ENCODE measurements at regions not wholly inside any gene's neighbourhood (a gene's known extent, or its start where the extent isn't known, plus 50 kb on each side); places are given as distances from the start of the nearest gene placed in this dataset.

DNA sequence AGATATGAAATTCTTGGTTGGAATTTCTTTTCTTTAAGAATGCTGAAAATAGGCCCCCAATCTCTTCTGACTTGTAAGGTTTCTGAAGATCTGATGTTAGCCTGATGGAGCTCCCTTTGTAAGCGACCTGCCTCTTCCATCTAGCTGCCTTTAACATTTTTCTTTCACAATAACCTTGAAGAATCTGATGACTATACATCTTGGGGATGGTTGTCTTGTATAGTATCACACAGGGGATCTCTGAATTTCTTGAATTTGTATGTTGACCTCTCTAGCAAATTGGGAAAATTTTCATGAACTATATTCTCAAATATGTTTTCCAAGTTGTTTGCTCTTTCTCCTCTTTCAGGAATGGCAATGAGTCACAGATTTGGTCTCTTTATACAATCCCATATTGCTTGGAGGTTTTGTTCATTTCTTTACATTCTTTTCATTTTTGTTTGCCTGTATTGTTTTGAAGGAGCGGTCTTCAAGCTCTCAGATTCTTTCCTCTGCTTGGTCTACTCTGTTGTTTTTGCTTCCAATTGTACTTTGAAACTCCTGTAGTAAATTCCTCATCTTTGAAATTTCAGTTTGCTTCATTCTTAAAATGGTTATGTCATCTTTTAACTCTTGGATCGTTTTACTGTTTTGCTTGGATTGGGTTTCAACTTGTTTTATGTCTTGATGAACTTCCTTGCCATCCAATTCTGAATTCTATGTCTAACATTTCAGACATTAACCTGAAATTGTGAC lies 245.2 kb upstream of the TARS1 start:
- dilution Hi-C loops (cut with MboI; ENCODE audit: extremely low pct_ligation_motif_present, low sequenced_read_pairs) (no loop called here), intact Hi-C loops (cut with micrococcal nuclease) (no loop called here)
- Histone ChIP-seq H3K36me3 (ENCODE audit: control insufficient read depth in 2 of 2, extremely low read depth in 1 of 2, insufficient read depth in 2 of 2, low read length in 2 of 2) (no peaks in the 10 kb centered on the region), H3K4me3 (replicated peaks in 1 of 3; ENCODE audit: insufficient read depth in 1 of 3, low read depth in 1 of 3, low read length in 3 of 3) (no peak overlapping the region), H2AFZ (ENCODE audit: low read depth, low read length) (no peak overlapping the region), H3K79me2 (ENCODE audit: control insufficient read depth, insufficient read depth, low read length) (no peaks in the 10 kb centered on the region), H4K20me1 (replicated peaks; ENCODE audit: control insufficient read depth, extremely low read depth, insufficient read depth, low read length) (no peaks in the 10 kb centered on the region), H3K9me1 (replicated peaks; ENCODE audit: control insufficient read depth, extremely low read depth, insufficient read depth, low read length) (no peaks in the 10 kb centered on the region), H3K27ac (ENCODE audit: insufficient read depth, low read depth, low read length) (no peak overlapping the region), H3K4me1 (ENCODE audit: control insufficient read depth, extremely low read depth, insufficient read depth, low read length) (no peaks in the 10 kb centered on the region), H3K27me3 (ENCODE audit: control insufficient read depth in 2 of 2, insufficient read depth in 2 of 2, low read length in 2 of 2) (no peaks in the 10 kb centered on the region), H3K4me2 (ENCODE audit: insufficient read depth, low read length) (no peak overlapping the region), H3K9me3 (replicated peaks; ENCODE audit: control insufficient read depth, insufficient read depth, low read length) (no peaks in the 10 kb centered on the region), H3K9ac (replicated peaks; ENCODE audit: extremely low read depth, insufficient read depth, low read length) (no peak overlapping the region)
- TF ChIP-seq POLR2AphosphoS5 (IDR thresholded peaks at IDR 0.05; ENCODE audit: insufficient read depth, low read depth, low read length) (no peak), POLR2A (IDR thresholded peaks at IDR 0.05; ENCODE audit: low read depth, low read length) (no peak), GATA2 (IDR thresholded peaks at IDR 0.05; ENCODE audit: insufficient read depth, insufficient read length, low read depth, low read length) (no peak), EZH2 (IDR thresholded peaks at IDR 0.05; ENCODE audit: borderline replicate concordance, low read depth, low read length, severe bottlenecking) (no peak), MYC (IDR thresholded peaks at IDR 0.05; ENCODE audit: low read depth, low read length) (no peak), JUN (IDR thresholded peaks at IDR 0.05; ENCODE audit: borderline replicate concordance, insufficient read depth, insufficient read length, low read depth) (no peak), FOS (IDR thresholded peaks at IDR 0.05; ENCODE audit: borderline replicate concordance, insufficient read depth, low read length) (no peak), CTCF (IDR thresholded peaks at IDR 0.05; ENCODE audit: extremely low read depth in 1 of 2, insufficient read depth in 1 of 2, low read depth in 1 of 2, low read length in 2 of 2) (no peak)
- TF ChIP-seq, protein P1, sequence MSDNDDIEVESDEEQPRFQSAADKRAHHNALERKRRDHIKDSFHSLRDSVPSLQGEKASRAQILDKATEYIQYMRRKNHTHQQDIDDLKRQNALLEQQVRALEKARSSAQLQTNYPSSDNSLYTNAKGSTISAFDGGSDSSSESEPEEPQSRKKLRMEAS (IDR thresholded peaks at IDR 0.05; ENCODE audit: insufficient read depth, insufficient read length): no peak
- CTCF ChIA-PET: no interaction called here
- DNase-seq (ENCODE audit: low read depth, low spot score) (peak; percentile 27), FAIRE-seq (no peak)
- POLR2A ChIA-PET: no interaction called here
- BruUV-seq (replicated peaks): no TSS peak

Measured in endothelial cell of umbilical vein (primary cell).